ENCODE measurements at regions not wholly inside any gene's neighbourhood (a gene's known extent, or its start where the extent isn't known, plus 50 kb on each side); places are given as distances from the start of the nearest gene placed in this dataset.

DNA sequence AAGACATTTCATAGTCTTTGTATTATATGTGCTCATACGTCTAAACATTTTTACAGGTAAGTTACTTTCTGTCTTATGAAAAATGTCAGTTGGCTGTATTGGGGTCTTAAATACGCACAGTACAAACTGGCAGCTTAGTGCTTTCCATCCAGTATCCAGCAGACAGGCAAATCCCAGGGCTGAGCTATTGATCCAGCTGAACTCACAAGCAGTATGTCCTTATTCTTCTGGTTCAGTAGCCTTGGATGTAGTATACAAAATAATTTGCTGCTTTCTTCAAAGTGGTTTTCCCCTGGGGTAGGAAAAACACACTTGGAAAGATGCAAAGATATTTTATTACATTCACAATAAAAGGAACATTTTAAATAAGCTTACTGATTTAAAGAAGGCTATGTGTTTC lies 617.2 kb downstream of the NR2F1-AS1 start:
- TF ChIP-seq, protein P1, sequence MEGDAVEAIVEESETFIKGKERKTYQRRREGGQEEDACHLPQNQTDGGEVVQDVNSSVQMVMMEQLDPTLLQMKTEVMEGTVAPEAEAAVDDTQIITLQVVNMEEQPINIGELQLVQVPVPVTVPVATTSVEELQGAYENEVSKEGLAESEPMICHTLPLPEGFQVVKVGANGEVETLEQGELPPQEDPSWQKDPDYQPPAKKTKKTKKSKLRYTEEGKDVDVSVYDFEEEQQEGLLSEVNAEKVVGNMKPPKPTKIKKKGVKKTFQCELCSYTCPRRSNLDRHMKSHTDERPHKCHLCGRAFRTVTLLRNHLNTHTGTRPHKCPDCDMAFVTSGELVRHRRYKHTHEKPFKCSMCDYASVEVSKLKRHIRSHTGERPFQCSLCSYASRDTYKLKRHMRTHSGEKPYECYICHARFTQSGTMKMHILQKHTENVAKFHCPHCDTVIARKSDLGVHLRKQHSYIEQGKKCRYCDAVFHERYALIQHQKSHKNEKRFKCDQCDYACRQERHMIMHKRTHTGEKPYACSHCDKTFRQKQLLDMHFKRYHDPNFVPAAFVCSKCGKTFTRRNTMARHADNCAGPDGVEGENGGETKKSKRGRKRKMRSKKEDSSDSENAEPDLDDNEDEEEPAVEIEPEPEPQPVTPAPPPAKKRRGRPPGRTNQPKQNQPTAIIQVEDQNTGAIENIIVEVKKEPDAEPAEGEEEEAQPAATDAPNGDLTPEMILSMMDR (IDR thresholded peaks at IDR 0.05; ENCODE audit: low read depth, low read length), result no peak
- no peak overlapping the region for H3K4me3 ChIP-seq (ENCODE audit: low read depth, low read length)

DNA sequence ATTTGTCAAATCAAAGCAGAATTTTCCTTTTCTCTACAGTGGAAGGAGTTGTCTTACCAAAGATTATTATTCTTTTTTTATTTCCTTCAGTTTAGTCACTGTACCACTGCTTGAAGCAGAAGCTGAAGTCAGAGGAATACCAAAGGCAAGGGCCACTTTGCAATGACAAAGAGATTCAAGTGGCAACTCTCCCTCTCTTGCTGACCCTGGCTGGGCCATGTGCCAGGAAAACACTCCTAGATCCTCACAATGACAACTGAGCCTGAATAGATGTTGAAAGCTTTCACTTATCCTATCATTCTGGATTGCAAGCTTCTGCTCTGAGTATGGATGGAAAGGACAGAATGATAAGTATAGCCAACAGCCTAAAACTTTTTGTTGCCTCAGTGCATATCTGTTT lies 618.3 kb downstream of the NR2F1-AS1 start:
- TF ChIP-seq, protein P1 (IDR thresholded peaks at IDR 0.05; ENCODE audit: low read depth, low read length), result no peak
- H3K4me3 ChIP-seq (ENCODE audit: low read depth, low read length), result no peak overlapping the region

DNA sequence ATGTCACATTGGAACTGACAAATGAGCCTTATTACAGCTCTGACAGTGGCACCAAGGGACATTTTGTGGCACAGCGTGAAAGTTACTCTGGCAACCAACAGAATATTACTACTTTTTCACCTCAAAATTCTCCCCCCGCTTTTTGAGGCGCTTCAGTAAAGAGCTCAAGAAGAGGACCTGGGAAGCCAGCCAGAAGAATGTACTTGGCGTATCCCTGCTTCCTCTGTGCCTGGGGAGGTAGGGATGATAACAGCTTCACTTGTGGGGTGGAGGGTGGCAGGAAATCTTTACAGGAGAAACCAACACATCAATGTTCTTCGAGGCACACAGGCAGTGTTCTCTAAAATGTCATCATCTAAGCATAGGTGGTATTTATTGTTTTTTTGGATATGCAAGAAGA lies 624.1 kb downstream of the NR2F1-AS1 start:
- no peak overlapping the region for H3K4me3 ChIP-seq (ENCODE audit: low read depth, low read length)
- TF ChIP-seq, protein P1 (IDR thresholded peaks at IDR 0.05; ENCODE audit: low read depth, low read length), result no peak

DNA sequence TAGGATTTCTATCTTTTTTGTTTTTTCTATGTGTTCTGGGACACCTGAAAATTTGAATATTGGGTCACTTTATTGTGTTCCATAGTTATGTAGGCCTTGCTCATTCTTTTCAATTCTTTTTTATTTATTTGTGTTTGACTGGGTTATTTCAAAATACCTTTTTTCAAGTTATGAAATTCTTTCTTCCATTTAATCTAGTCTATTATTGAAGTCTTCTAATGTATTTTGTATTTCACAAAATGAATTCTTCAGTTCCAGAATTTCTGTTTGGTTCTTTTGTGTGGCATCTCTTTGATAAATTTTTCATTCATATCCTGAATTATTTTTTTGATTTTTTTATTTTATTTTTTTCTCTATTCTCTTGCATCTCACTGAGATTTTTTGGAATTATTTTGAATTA lies 628.8 kb downstream of the NR2F1-AS1 start:
- TF ChIP-seq, protein P1 (IDR thresholded peaks at IDR 0.05; ENCODE audit: low read depth, low read length), result no peak
- no peak overlapping the region for H3K4me3 ChIP-seq (ENCODE audit: low read depth, low read length)

DNA sequence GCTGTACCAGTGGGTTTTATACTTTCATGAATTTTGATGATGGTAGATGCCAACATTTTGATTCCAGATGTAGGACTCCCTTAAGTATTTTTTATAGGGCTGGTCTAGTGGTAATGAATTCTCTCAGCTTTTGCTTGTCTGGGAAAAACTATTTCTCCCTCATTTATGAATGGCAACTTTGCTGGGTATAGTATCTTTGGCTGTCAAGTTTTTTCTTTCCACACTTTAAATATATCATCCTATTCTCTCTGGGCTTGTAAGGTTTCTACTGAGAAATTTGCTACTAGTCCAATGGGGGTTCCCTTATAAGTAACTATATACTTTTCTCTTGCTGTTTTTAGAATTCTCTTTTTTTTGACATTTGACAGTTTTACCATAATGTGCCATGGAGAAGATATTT lies 629.3 kb downstream of the NR2F1-AS1 start:
- H3K4me3 ChIP-seq (ENCODE audit: low read depth, low read length), result no peak overlapping the region
- TF ChIP-seq, protein P1 (IDR thresholded peaks at IDR 0.05; ENCODE audit: low read depth, low read length), result no peak

DNA sequence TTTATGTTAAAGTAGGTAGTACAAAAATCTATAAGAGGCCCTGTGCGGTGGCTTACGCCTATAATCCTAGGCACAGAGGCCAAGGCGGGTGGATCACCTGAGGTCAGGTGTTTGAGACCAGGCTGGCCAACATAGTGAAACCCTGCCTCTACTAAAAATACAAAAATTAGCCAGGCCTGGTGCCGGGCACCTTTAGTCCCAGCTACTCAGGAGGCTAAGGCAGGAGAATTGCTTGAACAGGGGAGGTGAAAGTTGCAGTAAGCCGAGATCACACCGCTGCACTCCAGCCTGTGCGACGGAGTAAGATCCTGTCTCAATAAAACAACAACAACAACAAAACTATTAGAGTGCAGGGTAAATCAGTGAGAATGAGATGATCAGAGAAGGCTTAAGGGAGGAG lies 634.5 kb downstream of the NR2F1-AS1 start:
- TF ChIP-seq, protein P1 (IDR thresholded peaks at IDR 0.05; ENCODE audit: low read depth, low read length), result no peak
- no peak overlapping the region for H3K4me3 ChIP-seq (ENCODE audit: low read depth, low read length)

DNA sequence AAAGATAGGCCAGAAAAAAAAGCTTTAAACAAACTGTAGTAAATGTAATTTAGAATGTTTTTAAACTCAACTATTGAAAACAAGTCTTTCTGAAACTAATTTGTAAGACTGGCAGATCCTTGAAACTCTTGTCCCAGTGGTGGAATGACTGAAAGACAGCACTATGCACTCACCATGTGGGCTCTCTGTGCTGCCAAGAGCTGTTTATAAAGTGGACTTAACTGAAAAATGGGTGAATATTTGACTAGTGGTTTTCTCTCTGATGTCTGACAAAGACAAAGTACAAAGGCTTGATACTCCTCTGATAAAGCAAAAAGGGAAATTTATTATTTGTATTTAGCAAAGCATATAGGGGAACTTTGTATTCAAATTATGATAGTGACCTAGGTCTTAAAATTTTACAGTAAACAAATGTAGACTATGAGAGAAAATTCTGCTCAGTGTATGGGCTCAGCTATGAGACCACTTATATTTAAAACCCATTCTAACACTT lies 635.4 kb downstream of the NR2F1-AS1 start:
- TF ChIP-seq, protein P1 (IDR thresholded peaks at IDR 0.05; ENCODE audit: low read depth, low read length), result no peak
- no peak overlapping the region for H3K4me3 ChIP-seq (ENCODE audit: low read depth, low read length)

Data from WI38 (cell line).